Activated naive CD4-positive, alpha-beta T cell (primary cell): ENCODE measurements at regions not wholly inside any gene's neighbourhood (a gene's known extent, or its start where the extent isn't known, plus 50 kb on each side); places are given as distances from the start of the nearest gene placed in this dataset.
"Not testable (repeated sequence)": the region's sequence is repeated elsewhere in the genome, so short reads cannot be mapped to it uniquely, and the experiment has no call there.

Experiments used
- DNase-seq, 4 experiments: peaks; one replicate each; lab custom pipeline; 2025; lab: John Stamatoyannopoulos, UW

DNA sequence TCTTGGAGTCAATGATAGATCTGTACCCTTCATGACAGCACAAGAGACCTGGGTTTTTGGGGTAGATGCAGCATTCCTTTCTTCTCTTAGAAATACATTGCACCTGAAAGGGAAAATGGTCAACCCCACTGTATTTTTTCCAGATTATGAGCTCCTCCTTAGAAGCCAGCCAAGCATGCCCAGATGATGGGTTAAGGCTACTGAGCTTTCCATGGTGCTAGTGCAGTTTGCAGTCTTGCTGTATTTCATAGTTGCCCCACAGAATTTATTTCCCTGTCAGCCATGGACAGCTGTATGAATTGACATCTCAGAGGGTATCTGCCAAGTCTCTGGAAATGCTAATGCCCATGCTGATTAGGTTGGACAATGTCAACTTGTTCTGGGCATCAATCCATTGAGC lies 73.7 kb upstream of the H2AZ1 start:
- DNase-seq = no peak

- no peak for DNase-seq
These were observed 72.7 kb upstream of the H2AZ1 start for GRCh38 chr4:100022792-100023222.

GRCh38 chr4:100019821-100020220 lies 69.7 kb upstream of the H2AZ1 start:
- DNase-seq = no peak

- DNase-seq = no peak
These were observed 67.7 kb upstream of the H2AZ1 start for GRCh38 chr4:100017637-100018310.

DNA sequence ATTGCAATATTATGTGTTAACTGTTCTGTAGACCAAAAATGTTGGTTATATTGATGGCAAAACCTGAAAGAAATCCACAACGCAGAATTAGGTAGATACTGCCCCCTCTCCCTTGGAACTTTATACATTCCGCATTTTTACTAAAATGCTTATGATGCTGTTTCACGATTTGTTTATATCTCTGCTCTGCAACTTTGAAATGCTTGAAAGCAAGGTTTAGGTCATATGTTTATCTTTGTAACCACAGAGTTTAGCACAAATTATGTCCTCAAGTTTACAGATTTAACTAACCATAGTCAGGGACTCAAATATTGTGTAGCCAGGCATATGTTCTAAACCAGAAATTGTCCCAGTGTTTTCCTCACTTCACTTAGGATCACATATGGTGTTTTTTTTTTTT lies 66.1 kb upstream of the H2AZ1 start:
- no peak for DNase-seq

- DNase-seq = no peak
These were observed 64.5 kb upstream of the H2AZ1 start for GRCh38 chr4:100014616-100015015.

DNA sequence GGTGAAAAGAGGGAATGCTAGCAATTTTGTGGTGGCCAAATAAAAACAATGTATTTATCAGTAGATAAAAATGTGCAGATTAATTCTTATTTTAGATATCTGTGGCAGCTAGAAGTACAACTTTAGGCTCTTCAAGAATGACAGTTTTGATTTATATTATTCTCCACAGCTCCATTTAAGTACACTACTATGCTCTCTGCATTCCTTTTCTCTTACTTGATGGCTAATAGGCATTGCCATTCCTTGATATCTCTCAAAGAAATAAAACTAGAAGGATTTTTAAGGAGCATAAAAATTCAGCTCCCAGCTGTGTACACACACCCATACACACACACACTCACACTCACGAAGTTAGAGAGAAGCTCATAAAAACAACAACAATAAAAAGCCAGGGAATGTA lies 59.4 kb upstream of the H2AZ1 start:
- DNase-seq = no peak

GRCh38 chr4:100008048-100008447 lies 58.0 kb upstream of the H2AZ1 start:
- DNase-seq = no peak

DNA sequence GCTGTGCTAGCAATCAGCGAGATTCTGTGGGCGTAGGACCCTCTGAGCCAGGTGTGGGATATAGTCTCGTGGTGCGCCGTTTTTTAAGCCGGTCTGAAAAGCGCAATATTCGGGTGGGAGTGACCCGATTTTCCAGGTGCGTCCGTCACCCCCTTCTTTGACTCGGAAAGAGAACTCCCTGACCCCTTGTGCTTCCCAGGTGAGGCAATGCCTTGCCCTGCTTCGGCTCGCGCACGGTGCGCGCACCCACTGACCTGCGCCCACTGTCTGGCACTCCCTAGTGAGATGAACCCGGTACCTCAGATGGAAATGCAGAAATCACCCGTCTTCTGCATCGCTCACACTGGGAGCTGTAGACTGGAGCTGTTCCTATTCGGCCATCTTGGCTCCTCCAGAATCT lies 56.1 kb upstream of the H2AZ1 start:
- not testable (repeated sequence) for DNase-seq
